Endothelial cell of umbilical vein (primary cell): ENCODE measurements at regions not wholly inside any gene's neighbourhood (a gene's known extent, or its start where the extent isn't known, plus 50 kb on each side); places are given as distances from the start of the nearest gene placed in this dataset.

Experiments
- BruUV-seq: library from RNA; stranded (reverse); fragments of 400-500 nt; replicated peaks from 2 replicates; lab custom pipeline; 2021; lab: Mats Ljungman, UMichigan
- CTCF ChIA-PET: fragments of 300-600, 350-600 bp; sonication (Branson Sonifier 250); formaldehyde crosslinking; loops from one replicate; lab custom pipeline; 2021; ENCODE audit warnings: antibody characterized with exemption, inconsistent platforms; lab: Charles Lee
- POLR2A ChIA-PET: fragments of 300-600, 350-600 bp; sonication (Branson Sonifier 250); formaldehyde crosslinking; loops from one replicate; lab custom pipeline; 2021; ENCODE audit warnings: antibody characterized with exemption, inconsistent platforms; lab: Charles Lee
- DNase-seq: peaks from one replicate; pipeline ENCODE4 v3.0.0-alpha.2; 2011; ENCODE audit warnings: low read depth, low spot score
- FAIRE-seq: peaks from 2 replicates; lab custom pipeline; 2011; peaks lifted over from hg19 to GRCh38; lab: Jason Lieb, UNC
- H2AFZ ChIP-seq: 2 replicates; pipeline ENCODE4 v1.6.0; 2012; ENCODE audit warnings: low read depth, low read length, control low read depth, inconsistent platforms
- H3K27ac ChIP-seq: 2 replicates; pipeline ENCODE4 v1.5.1; 2011; ENCODE audit warnings: low read depth, mild to moderate bottlenecking, control low read depth, low read length, moderate library complexity; ENCODE audit not compliant: insufficient read depth
- H3K27me3 ChIP-seq, 2 experiments: 2 replicates each; pipeline versions ENCODE4 v1.6.0 to v1.6.1; 2011; ENCODE audit warnings: low read length in 2 of 2, mixed read lengths in 1 of 2; ENCODE audit not compliant: control insufficient read depth in 2 of 2, insufficient read depth in 2 of 2
- H3K36me3 ChIP-seq, 2 experiments: 2 replicates in 1 of 2; 3 replicates in 1 of 2; pipeline ENCODE4 v1.5.1; 2011; ENCODE audit warnings: low read length in 2 of 2, mild to moderate bottlenecking in 1 of 2, moderate library complexity in 1 of 2; ENCODE audit not compliant: control insufficient read depth in 2 of 2, insufficient read depth in 2 of 2; ENCODE audit errors: extremely low read depth in 1 of 2
- H3K4me1 ChIP-seq: 3 replicates; pipeline ENCODE4 v1.5.1; 2011; ENCODE audit warnings: mild to moderate bottlenecking, low read length; ENCODE audit not compliant: control insufficient read depth, insufficient read depth; ENCODE audit errors: extremely low read depth
- H3K4me2 ChIP-seq: 2 replicates; pipeline ENCODE4 v1.6.1; 2011; ENCODE audit warnings: low read length, control low read depth, mixed read lengths; ENCODE audit not compliant: insufficient read depth
- H3K4me3 ChIP-seq, 3 experiments: fragments of 200-600 bp in 1 of 3; sonication (generic), shearing (Covaris generic) in 1 of 3; replicated peaks in 1 of 3; 2 replicates each; pipeline ENCODE4 v1.5.1; 2011 to 2016; ENCODE audit warnings: control low read depth in 3 of 3, low read length in 3 of 3, mild to moderate bottlenecking in 2 of 3, inconsistent platforms in 1 of 3, low read depth in 1 of 3, moderate library complexity in 1 of 3; ENCODE audit not compliant: insufficient read depth in 1 of 3
- H3K79me2 ChIP-seq: 2 replicates; pipeline ENCODE4 v1.6.0; 2012; ENCODE audit warnings: low read length, inconsistent platforms; ENCODE audit not compliant: control insufficient read depth, insufficient read depth
- H3K9ac ChIP-seq: replicated peaks from 2 replicates; pipeline ENCODE3; 2011; ENCODE audit warnings: low read length, control low read depth; ENCODE audit not compliant: insufficient read depth; ENCODE audit errors: extremely low read depth
- H3K9me1 ChIP-seq: replicated peaks from 3 replicates; pipeline ENCODE4 v1.6.0; 2011; ENCODE audit warnings: mild to moderate bottlenecking, low read length; ENCODE audit not compliant: control insufficient read depth, insufficient read depth; ENCODE audit errors: extremely low read depth
- H3K9me3 ChIP-seq: replicated peaks from 2 replicates; pipeline ENCODE4 v1.5.1; 2012; ENCODE audit warnings: low read length, inconsistent platforms; ENCODE audit not compliant: control insufficient read depth, insufficient read depth
- H4K20me1 ChIP-seq: replicated peaks from 2 replicates; pipeline ENCODE3; 2011; ENCODE audit warnings: mild to moderate bottlenecking, low read length; ENCODE audit not compliant: control insufficient read depth, insufficient read depth; ENCODE audit errors: extremely low read depth
- CTCF ChIP-seq, 2 donors: IDR thresholded peaks; 1 replicate in 1 of 2; 2 replicates in 1 of 2; pipeline ENCODE4 v1.5.1; 2011; ENCODE audit warnings: low read length in 2 of 2, mild to moderate bottlenecking in 2 of 2, moderate library complexity in 2 of 2, control low read depth in 1 of 2, inconsistent platforms in 1 of 2, low read depth in 1 of 2; ENCODE audit not compliant: insufficient read depth in 1 of 2; ENCODE audit errors: extremely low read depth in 1 of 2
- EZH2 ChIP-seq: IDR thresholded peaks from 2 replicates; pipeline ENCODE4 v1.6.1; 2012; ENCODE audit warnings: borderline replicate concordance, low read depth, mild to moderate bottlenecking, moderate library complexity, low read length, inconsistent platforms; ENCODE audit not compliant: severe bottlenecking
- FOS ChIP-seq: IDR thresholded peaks from 2 replicates; pipeline ENCODE4 v1.6.1; 2011; ENCODE audit warnings: mild to moderate bottlenecking, low read length, moderate library complexity, borderline replicate concordance; ENCODE audit not compliant: insufficient read depth
- GATA2 ChIP-seq: IDR thresholded peaks from 2 replicates; pipeline ENCODE4 v1.7.0; 2011; ENCODE audit warnings: low read depth, mild to moderate bottlenecking, moderate library complexity, mixed read lengths, low read length; ENCODE audit not compliant: insufficient read length, insufficient read depth
- JUN ChIP-seq: IDR thresholded peaks from 2 replicates; pipeline ENCODE4 v1.6.1; 2011; ENCODE audit warnings: borderline replicate concordance, low read depth; ENCODE audit not compliant: insufficient read length, insufficient read depth
- MAX ChIP-seq: IDR thresholded peaks from 2 replicates; pipeline ENCODE4 v1.6.1; 2011; ENCODE audit not compliant: insufficient read depth, insufficient read length
- MYC ChIP-seq: IDR thresholded peaks from one replicate; pipeline ENCODE4 v1.6.1; 2011; ENCODE audit warnings: mild to moderate bottlenecking, low read depth, low read length
- POLR2A ChIP-seq: IDR thresholded peaks from 2 replicates; pipeline ENCODE4 v1.6.1; 2012; ENCODE audit warnings: low read depth, mild to moderate bottlenecking, control low read depth, low read length
- POLR2AphosphoS5 ChIP-seq: IDR thresholded peaks from 2 replicates; pipeline ENCODE4 v1.6.1; 2012; ENCODE audit warnings: low read depth, mild to moderate bottlenecking, control low read depth, low read length, moderate library complexity; ENCODE audit not compliant: insufficient read depth
- dilution Hi-C: fragments of 300-500 bp; cut with MboI; formaldehyde crosslinking; loops from one replicate; pipeline ENCODE4 v1.15.0; 2019; ENCODE audit warnings: low sequenced_read_pairs; ENCODE audit not compliant: extremely low pct_ligation_motif_present
- intact Hi-C: fragments of 100-400 bp; cut with micrococcal nuclease; formaldehyde crosslinking; loops from one replicate; pipeline ENCODE4 v1.10.0; 2022

GRCh38 chr9:115938479-115938878, 215.1 kb upstream of the PAPPA start:
- no peaks in the 10 kb centered on the region for H3K79me2 ChIP-seq
- no peaks in the 10 kb centered on the region for H3K36me3 ChIP-seq
- H3K27me3 ChIP-seq, result no peaks in the 10 kb centered on the region
- no TSS peak for BruUV-seq
- TF ChIP-seq EZH2, result no peak
- no peak for TF ChIP-seq MYC
- no peak for TF ChIP-seq FOS
- no peak for TF ChIP-seq JUN
- no peak for TF ChIP-seq MAX
- TF ChIP-seq POLR2AphosphoS5, result no peak
- no peak for TF ChIP-seq POLR2A
- TF ChIP-seq GATA2, result no peak
- no peak for TF ChIP-seq CTCF (IDR thresholded peaks at IDR 0.05; ENCODE audit: extremely low read depth in 1 of 2, insufficient read depth in 1 of 2, low read depth in 1 of 2, low read length in 2 of 2)
- no peak overlapping the region for H3K27ac ChIP-seq
- ChIA-PET CTCF (no interaction called here), POLR2A (no interaction called here)
- H3K9me3 ChIP-seq, result peaks cover 2% of the 10 kb centered on the region
- H3K4me3 ChIP-seq, result no peak overlapping the region
- no peak for FAIRE-seq
- no peaks in the 10 kb centered on the region for H4K20me1 ChIP-seq
- no peaks in the 10 kb centered on the region for H3K9me1 ChIP-seq
- H3K4me2 ChIP-seq, result no peak overlapping the region
- no peak overlapping the region for H2AFZ ChIP-seq
- DNase-seq, result no peak
- no peak overlapping the region for H3K9ac ChIP-seq
- intact Hi-C loops, result no loop called here
- dilution Hi-C loops, result no loop called here
- H3K4me1 ChIP-seq, result no peaks in the 10 kb centered on the region
